ENCODE measurements at regions not wholly inside any gene's neighbourhood (a gene's known extent, or its start where the extent isn't known, plus 50 kb on each side); places are given as distances from the start of the nearest gene placed in this dataset.

- DNase-seq (ENCODE audit: low read depth) = no peak
- no peak overlapping the region for H3K4me3 ChIP-seq (ENCODE audit: low read depth, low read length)
- no peak for TF ChIP-seq CTCF (conservative IDR thresholded peaks at IDR 0.05; ENCODE audit: low read depth, low read length)
Measured at GRCh38 chr15:75100679-75101078, 77.3 kb downstream of the PPCDC start.

GRCh38 chr15:75104804-75105557, 81.6 kb downstream of the PPCDC start:
- no peak for TF ChIP-seq CTCF (conservative IDR thresholded peaks at IDR 0.05; ENCODE audit: low read depth, low read length)
- H3K4me3 ChIP-seq (ENCODE audit: low read depth, low read length) = no peak overlapping the region
- peak; percentile 92 for DNase-seq (ENCODE audit: low read depth)

GRCh38 chr15:75107516-75107907, 84.1 kb downstream of the PPCDC start:
- H3K4me3 ChIP-seq (ENCODE audit: low read depth, low read length) = no peak overlapping the region
- no peak for DNase-seq (ENCODE audit: low read depth)
- TF ChIP-seq CTCF (conservative IDR thresholded peaks at IDR 0.05; ENCODE audit: low read depth, low read length) = no peak

GRCh38 chr15:75107908-75108838, 84.8 kb downstream of the PPCDC start:
- no peak for TF ChIP-seq CTCF (conservative IDR thresholded peaks at IDR 0.05; ENCODE audit: low read depth, low read length)
- DNase-seq (ENCODE audit: low read depth) = peak; percentile 76
- H3K4me3 ChIP-seq (ENCODE audit: low read depth, low read length) = no peak overlapping the region

GRCh38 chr15:75109021-75109735, 85.8 kb downstream of the PPCDC start:
- no peak for TF ChIP-seq CTCF (conservative IDR thresholded peaks at IDR 0.05; ENCODE audit: low read depth, low read length)
- DNase-seq (ENCODE audit: low read depth) = no peak
- no peak overlapping the region for H3K4me3 ChIP-seq (ENCODE audit: low read depth, low read length)

GRCh38 chr15:75109736-75110130, 86.3 kb downstream of the PPCDC start:
- no peak for DNase-seq (ENCODE audit: low read depth)
- no peak for TF ChIP-seq CTCF (conservative IDR thresholded peaks at IDR 0.05; ENCODE audit: low read depth, low read length)

More at GRCh38 chr15:75109736-75110130, 86.3 kb downstream of the PPCDC start:
- no peak overlapping the region for H3K4me3 ChIP-seq (ENCODE audit: low read depth, low read length)

Measured in epithelial cell of proximal tubule (primary cell).